NT2/D1 (cell line): ENCODE measurements at regions not wholly inside any gene's neighbourhood (a gene's known extent, or its start where the extent isn't known, plus 50 kb on each side); places are given as distances from the start of the nearest gene placed in this dataset.

ENCODE experiments used
- DNase-seq: peaks from one replicate; pipeline ENCODE4 v3.0.0-alpha.2; 2011; ENCODE audit warnings: low read depth, low spot score
- H3K27me3 ChIP-seq: 2 replicates; pipeline ENCODE4 v1.6.0; 2011; ENCODE audit warnings: mild to moderate bottlenecking; ENCODE audit not compliant: insufficient read length, insufficient read depth
- H3K36me3 ChIP-seq: 2 replicates; pipeline ENCODE4 v1.6.1; 2011; ENCODE audit warnings: mild to moderate bottlenecking, low read length, mixed read lengths; ENCODE audit not compliant: insufficient read depth, insufficient read length
- H3K4me1 ChIP-seq: 2 replicates; pipeline ENCODE4 v1.5.1; 2011; ENCODE audit not compliant: insufficient read depth, insufficient read length
- H3K4me3 ChIP-seq: 2 replicates; pipeline ENCODE4 v1.5.1; 2011; ENCODE audit warnings: low read depth; ENCODE audit not compliant: insufficient read length
- H3K9ac ChIP-seq: 2 replicates; pipeline ENCODE4 v1.6.0; 2011; ENCODE audit warnings: low read depth; ENCODE audit not compliant: insufficient read length
- H3K9me3 ChIP-seq: 2 replicates; pipeline ENCODE4 v1.5.1; 2011; ENCODE audit warnings: mild to moderate bottlenecking, low read length; ENCODE audit not compliant: insufficient read depth
- SUZ12 ChIP-seq: IDR thresholded peaks from 2 replicates; pipeline ENCODE4 v1.6.1; 2011; ENCODE audit not compliant: insufficient read length, insufficient read depth; ENCODE audit errors: extremely low read depth
- YY1 ChIP-seq: IDR thresholded peaks from 2 replicates; pipeline ENCODE4 v1.6.1; 2011; ENCODE audit not compliant: insufficient read length, insufficient read depth
- ZNF274 ChIP-seq: IDR thresholded peaks from 2 replicates; pipeline ENCODE4 v1.6.1; 2011; ENCODE audit warnings: mild to moderate bottlenecking, low read depth, low read length

DNA sequence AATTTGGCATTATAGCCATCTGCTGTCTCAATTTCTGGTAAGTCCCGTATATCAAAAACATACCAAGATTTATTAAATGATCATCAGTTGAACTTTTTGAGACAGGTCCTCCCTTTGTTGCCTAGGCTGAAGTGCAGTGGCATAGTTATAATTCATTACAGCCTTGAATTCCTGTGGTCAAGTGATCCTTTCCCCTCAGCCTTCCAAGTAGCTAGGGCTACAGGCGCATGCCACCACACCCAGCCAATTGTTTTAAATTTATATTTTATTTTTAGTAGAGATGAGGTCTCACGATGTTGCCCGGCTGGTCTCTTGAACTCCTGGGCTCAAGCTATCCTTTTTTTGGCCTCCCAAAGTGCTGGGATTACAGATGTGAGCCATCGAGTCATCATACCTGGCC is 418.9 kb downstream of the ARHGEF28 start:
- TF ChIP-seq YY1, result no peak
- TF ChIP-seq ZNF274, result no peak
- TF ChIP-seq SUZ12, result no peak
- peaks cover 9% of the 10 kb centered on the region; the same call in 1 of the 2 replicates for H3K9me3 ChIP-seq

DNA sequence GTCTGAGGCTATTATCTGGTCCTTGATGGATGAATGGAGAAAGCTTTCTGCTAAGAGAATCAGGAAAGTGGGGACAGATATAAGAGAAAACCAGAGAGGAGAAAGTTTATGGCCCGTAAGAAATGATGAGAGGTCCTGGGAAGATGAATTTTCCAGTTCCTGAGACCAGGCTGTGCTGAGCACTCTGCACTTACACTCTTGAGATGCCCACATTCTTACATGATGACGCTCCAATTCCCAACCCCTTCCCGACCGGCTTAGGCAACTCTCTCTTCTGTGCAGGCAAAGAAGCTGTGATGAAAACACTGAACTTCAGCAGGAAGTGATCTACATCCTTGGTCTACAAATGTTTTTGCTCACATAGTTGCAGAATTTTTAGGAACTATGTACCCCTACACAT is 417.0 kb downstream of the ARHGEF28 start:
- H3K4me3 ChIP-seq, result no peak overlapping the region
- H3K4me1 ChIP-seq, result no peaks in the 10 kb centered on the region
- H3K36me3 ChIP-seq, result no peaks in the 10 kb centered on the region
- H3K9me3 ChIP-seq, result no peaks in the 10 kb centered on the region
- TF ChIP-seq YY1 (no peak), SUZ12 (no peak), ZNF274 (no peak)
- H3K27me3 ChIP-seq, result no peaks in the 10 kb centered on the region
- DNase-seq, result no peak
- H3K9ac ChIP-seq, result no peak overlapping the region

More for the DNA sequence above, 418.9 kb downstream of the ARHGEF28 start:
- H3K9ac ChIP-seq, result no peak overlapping the region
- H3K4me3 ChIP-seq, result no peak overlapping the region
- no peaks in the 10 kb centered on the region for H3K27me3 ChIP-seq
- DNase-seq, result no peak
- H3K36me3 ChIP-seq, result no peaks in the 10 kb centered on the region
- no peaks in the 10 kb centered on the region for H3K4me1 ChIP-seq

DNA sequence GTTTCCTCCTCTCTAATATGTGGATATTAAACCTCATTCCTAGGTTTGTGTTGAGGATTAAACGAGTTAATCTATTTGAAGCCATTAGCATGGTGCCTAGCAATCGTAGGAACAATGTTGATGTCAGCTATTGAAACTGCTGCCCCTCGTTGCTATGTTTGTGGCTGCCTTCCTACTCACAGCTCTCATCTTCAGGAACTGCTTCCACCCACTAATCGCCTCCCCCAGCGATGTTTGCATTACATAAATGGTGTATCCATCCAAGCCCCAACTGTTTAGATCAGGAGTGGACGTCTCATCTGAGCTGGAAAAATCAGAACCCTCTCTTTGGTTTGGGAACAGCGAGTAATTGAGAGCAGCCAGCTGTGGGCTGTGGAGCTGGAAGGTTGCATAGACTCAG is 416.6 kb downstream of the ARHGEF28 start:
- H3K9me3 ChIP-seq, result no peaks in the 10 kb centered on the region
- no peaks in the 10 kb centered on the region for H3K36me3 ChIP-seq
- no peaks in the 10 kb centered on the region for H3K27me3 ChIP-seq
- TF ChIP-seq SUZ12, result no peak
- no peak for TF ChIP-seq ZNF274
- no peak for TF ChIP-seq YY1
- no peak overlapping the region for H3K4me3 ChIP-seq
- no peaks in the 10 kb centered on the region for H3K4me1 ChIP-seq
- no peak overlapping the region for H3K9ac ChIP-seq
- no peak for DNase-seq

DNA sequence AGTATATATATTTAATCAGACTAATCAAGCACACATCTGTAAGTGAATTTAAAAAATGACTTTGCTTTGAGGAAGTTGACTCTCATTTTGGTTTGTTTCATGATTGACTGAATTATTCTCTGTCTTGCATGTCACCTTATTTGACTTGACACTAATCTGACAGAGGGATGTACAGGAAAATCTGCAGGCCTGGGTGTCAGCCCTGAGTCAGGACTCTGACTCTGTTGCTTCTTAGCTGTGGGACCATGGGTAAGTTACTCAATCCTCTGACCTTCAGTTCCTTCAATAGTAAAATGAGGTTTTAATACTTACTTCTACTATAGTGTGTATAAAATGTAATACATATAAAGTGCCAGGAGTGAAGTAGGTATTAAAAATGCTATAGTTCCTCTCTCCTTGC is 415.9 kb downstream of the ARHGEF28 start:
- Histone ChIP-seq H3K27me3 (no peaks in the 10 kb centered on the region), H3K4me1 (no peaks in the 10 kb centered on the region), H3K36me3 (no peaks in the 10 kb centered on the region), H3K9me3 (no peaks in the 10 kb centered on the region), H3K9ac (no peak overlapping the region), H3K4me3 (no peak overlapping the region)
- TF ChIP-seq SUZ12 (no peak), ZNF274 (no peak), YY1 (no peak)
- no peak for DNase-seq

DNA sequence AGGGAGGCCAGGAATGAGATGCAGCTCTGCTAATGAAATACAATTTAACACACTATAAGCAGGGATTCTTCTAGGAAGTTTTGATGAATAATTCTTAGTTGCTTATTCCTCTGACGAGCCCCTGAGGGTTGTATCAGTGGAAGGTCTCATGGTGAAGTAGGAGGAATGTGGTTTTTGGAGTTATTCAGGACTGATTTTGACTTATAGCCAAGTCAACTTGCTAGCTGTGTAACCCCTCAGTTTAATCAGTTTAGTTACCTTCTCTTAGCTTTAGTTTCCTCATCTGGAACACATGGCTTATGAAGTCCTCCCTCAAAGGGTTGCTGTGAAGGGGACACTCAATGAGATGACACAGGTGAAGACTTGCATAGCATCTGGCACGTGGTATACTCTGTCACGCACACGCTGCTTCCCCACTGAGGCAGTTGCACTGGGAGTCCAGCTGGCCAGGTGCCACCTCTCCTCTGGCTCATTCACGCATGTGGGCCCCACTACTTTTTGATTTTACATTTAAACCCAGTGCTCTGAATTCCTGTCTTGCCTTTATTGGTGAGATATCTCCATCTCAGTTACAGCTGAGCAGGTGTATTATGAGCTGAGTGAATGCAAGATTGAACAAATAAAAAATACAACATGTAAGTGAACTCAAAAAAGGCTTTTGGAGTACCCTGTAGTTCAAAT is 415.0 kb downstream of the ARHGEF28 start:
- no peak overlapping the region for H3K4me3 ChIP-seq
- no peaks in the 10 kb centered on the region for H3K27me3 ChIP-seq
- H3K4me1 ChIP-seq, result no peaks in the 10 kb centered on the region
- no peak overlapping the region for H3K9ac ChIP-seq
- TF ChIP-seq SUZ12 (no peak), YY1 (no peak), ZNF274 (no peak)
- H3K9me3 ChIP-seq, result no peaks in the 10 kb centered on the region
- no peak for DNase-seq
- H3K36me3 ChIP-seq, result no peaks in the 10 kb centered on the region

DNA sequence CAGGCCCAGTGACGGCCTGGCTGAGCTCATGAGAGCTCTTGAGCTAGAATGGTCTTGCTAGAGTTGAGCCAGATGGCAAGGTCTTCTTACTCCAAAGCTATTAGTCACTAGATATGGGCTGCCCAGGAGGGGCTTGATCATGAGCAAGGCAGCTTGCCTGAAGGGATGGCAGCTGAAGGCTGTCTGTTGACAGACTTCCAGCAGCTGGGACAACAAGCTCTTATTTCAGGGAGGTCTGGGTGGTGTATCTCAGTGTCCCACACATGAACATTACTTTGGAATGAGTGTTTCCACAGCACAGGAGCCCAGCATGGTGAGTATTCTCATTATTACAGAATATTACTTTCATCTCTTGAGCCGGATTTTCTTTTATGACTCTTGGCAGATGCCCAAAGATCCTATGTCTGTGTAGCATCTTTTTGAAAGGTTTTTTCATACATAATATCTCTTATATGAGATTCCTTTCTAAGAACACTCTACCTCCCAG is 414.1 kb downstream of the ARHGEF28 start:
- no peaks in the 10 kb centered on the region for H3K27me3 ChIP-seq
- DNase-seq, result no peak
- H3K36me3 ChIP-seq, result no peaks in the 10 kb centered on the region
- H3K4me3 ChIP-seq, result no peak overlapping the region
- no peaks in the 10 kb centered on the region for H3K4me1 ChIP-seq
- H3K9me3 ChIP-seq, result no peaks in the 10 kb centered on the region
- no peak overlapping the region for H3K9ac ChIP-seq
- TF ChIP-seq YY1 (no peak), ZNF274 (no peak), SUZ12 (no peak)

DNA sequence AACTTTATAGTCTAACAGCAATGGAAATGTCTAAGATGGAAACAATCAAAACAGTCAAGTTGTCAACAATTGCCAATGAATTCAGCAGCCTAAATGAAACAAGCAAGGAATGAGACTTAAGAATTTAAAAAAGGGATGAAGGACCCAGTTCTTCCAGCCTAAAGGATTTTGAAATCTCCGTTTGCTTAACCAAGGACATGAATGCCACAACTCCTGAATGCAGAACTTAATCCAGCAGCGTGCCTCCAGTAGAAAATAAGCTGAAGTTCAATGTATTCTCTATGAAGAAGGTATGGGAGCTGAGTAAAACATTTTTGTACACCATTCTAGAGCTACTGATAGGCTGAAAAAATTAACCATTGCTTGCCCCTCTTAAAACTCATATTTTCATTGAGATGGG is 411.3 kb downstream of the ARHGEF28 start:
- Histone ChIP-seq H3K4me1 (no peaks in the 10 kb centered on the region), H3K9ac (no peak overlapping the region), H3K36me3 (no peaks in the 10 kb centered on the region), H3K4me3 (no peak overlapping the region), H3K9me3 (no peaks in the 10 kb centered on the region), H3K27me3 (no peaks in the 10 kb centered on the region)
- no peak for DNase-seq
- TF ChIP-seq ZNF274 (no peak), YY1 (no peak), SUZ12 (no peak)

DNA sequence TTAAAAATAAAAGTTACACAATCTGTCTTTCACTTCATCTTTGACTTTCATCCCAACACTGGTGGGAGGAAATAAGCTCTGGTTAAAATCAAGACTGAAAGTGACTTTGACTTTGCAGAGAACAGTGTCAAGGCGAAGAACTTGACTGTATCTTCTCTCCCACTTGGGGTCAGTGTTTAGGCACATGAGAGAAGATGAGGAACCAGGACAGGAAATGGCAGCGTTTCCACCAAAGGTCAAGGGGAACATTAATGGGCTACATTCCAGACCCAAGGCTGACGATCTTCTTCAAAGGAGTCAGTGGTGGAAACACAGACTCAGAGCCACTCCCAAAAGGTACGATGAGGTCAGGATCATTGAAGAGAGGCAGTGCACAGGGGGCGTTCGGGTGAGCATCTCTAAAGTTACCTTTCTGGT is 409.5 kb downstream of the ARHGEF28 start:
- no peak for TF ChIP-seq ZNF274
- TF ChIP-seq SUZ12, result no peak
- no peak for TF ChIP-seq YY1
- Histone ChIP-seq H3K36me3 (no peaks in the 10 kb centered on the region), H3K9ac (no peak overlapping the region), H3K9me3 (no peaks in the 10 kb centered on the region), H3K27me3 (no peaks in the 10 kb centered on the region), H3K4me3 (no peak overlapping the region), H3K4me1 (no peaks in the 10 kb centered on the region)
- DNase-seq, result no peak
